ENCODE measurements at regions not wholly inside any gene's neighbourhood (a gene's known extent, or its start where the extent isn't known, plus 50 kb on each side); places are given as distances from the start of the nearest gene placed in this dataset.
A peak's percentile ranks its signal among the peaks of the same experiment; 100 is the strongest.

- intact Hi-C loops (cut with DNase I), result no loop called here
- H3K36me3 ChIP-seq, result no peaks in the 10 kb centered on the region
- H3K27ac ChIP-seq, result no peak overlapping the region
- H3K9me3 ChIP-seq, result no peaks in the 10 kb centered on the region
- H3K4me3 ChIP-seq, result no peak overlapping the region
- no peaks in the 10 kb centered on the region for H3K4me1 ChIP-seq
- ATAC-seq (no peak), DNase-seq (no peak)
- H3K27me3 ChIP-seq, result no peaks in the 10 kb centered on the region
- TF ChIP-seq CTCF (IDR thresholded peaks at IDR 0.05), result no peak
Measured at GRCh38 chr6:95231416-95231815, 345.9 kb upstream of the MANEA start.

GRCh38 chr6:95232446-95232845, 344.9 kb upstream of the MANEA start:
- DNase-seq, result peak in 1 of 4 donors; percentile 6
- intact Hi-C loops (cut with DNase I), result no loop called here
- no peaks in the 10 kb centered on the region for H3K36me3 ChIP-seq
- no peak for TF ChIP-seq CTCF (IDR thresholded peaks at IDR 0.05)
- H3K27me3 ChIP-seq, result no peaks in the 10 kb centered on the region
- no peaks in the 10 kb centered on the region for H3K4me1 ChIP-seq
- H3K9me3 ChIP-seq, result no peaks in the 10 kb centered on the region
- no peak for ATAC-seq
- H3K4me3 ChIP-seq, result no peak overlapping the region
- H3K27ac ChIP-seq, result no peak overlapping the region

DNA sequence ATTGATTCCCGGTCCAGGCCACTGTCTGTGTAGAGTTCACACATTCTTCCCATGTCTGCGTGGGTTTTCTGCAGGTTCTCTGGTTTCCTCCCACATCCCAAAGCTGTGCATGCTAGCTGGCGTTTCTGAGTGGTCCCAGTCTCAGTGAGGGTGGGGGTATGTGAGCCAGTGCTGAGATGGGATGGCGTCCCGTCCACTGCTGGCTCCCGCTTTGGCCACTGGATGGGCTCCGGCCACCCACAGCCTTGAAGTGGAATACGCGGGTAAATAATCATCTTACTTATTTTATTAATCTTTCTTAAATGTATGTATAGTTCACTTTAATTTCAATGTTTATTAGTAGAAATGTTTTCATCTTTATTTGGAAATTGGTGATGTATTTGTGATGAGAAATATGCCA, 343.5 kb upstream of the MANEA start:
- Histone ChIP-seq H3K4me1 (no peaks in the 10 kb centered on the region), H3K27me3 (no peaks in the 10 kb centered on the region), H3K36me3 (no peaks in the 10 kb centered on the region), H3K9me3 (no peaks in the 10 kb centered on the region), H3K4me3 (no peak overlapping the region), H3K27ac (no peak overlapping the region)
- DNase-seq (no peak), ATAC-seq (no peak)
- intact Hi-C loops (cut with DNase I), result no loop called here
- TF ChIP-seq CTCF (IDR thresholded peaks at IDR 0.05), result no peak

DNA sequence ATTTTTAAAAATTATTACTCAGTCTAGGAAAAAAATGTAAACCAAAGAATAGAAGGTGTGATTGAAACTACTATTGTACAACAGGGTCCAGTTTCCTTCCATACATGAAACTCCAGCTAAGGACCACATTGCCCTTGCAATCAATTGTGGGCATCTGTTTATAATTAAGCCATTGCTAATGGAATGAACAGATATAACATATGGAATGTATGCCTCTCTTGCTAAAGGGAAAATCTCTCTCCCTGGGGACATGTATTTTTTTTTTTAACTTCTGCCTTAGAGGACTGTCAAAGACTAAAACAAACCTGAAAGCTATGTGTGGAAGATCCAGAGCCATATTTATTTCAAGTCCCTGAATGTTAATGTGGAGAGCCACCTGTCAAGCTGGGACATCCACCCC, 336.8 kb upstream of the MANEA start:
- H3K36me3 ChIP-seq, result no peaks in the 10 kb centered on the region
- H3K4me1 ChIP-seq, result no peaks in the 10 kb centered on the region
- H3K9me3 ChIP-seq, result no peaks in the 10 kb centered on the region
- ATAC-seq (no peak), DNase-seq (no peak)
- no peaks in the 10 kb centered on the region for H3K27me3 ChIP-seq
- intact Hi-C loops (cut with DNase I), result no loop called here
- TF ChIP-seq CTCF (IDR thresholded peaks at IDR 0.05), result no peak
- no peak overlapping the region for H3K27ac ChIP-seq
- H3K4me3 ChIP-seq, result no peak overlapping the region

- Histone ChIP-seq H3K4me3 (no peak overlapping the region), H3K4me1 (no peaks in the 10 kb centered on the region), H3K27me3 (no peaks in the 10 kb centered on the region), H3K36me3 (no peaks in the 10 kb centered on the region), H3K9me3 (no peaks in the 10 kb centered on the region), H3K27ac (no peak overlapping the region)
- intact Hi-C loops (cut with DNase I), result no loop called here
- ATAC-seq (no peak), DNase-seq (no peak)
- TF ChIP-seq CTCF (IDR thresholded peaks at IDR 0.05), result no peak
Measured at GRCh38 chr6:95242560-95242959, 334.8 kb upstream of the MANEA start.
